Osteoblast (primary cell): ENCODE measurements at regions not wholly inside any gene's neighbourhood (a gene's known extent, or its start where the extent isn't known, plus 50 kb on each side); places are given as distances from the start of the nearest gene placed in this dataset.

ENCODE experiments used
- DNase-seq: peaks from one replicate; pipeline ENCODE4 v3.0.0; 2011; ENCODE audit warnings: low spot score, mixed read lengths; ENCODE audit not compliant: insufficient read length; ENCODE audit errors: missing footprints
- H2AFZ ChIP-seq: 2 replicates; pipeline ENCODE4 v1.6.0; 2011; ENCODE audit warnings: mild to moderate bottlenecking, low read length
- H3K27ac ChIP-seq: 2 replicates; pipeline ENCODE4 v1.5.1; 2011; ENCODE audit warnings: mild to moderate bottlenecking, low read depth, low read length, moderate library complexity
- H3K27me3 ChIP-seq: 2 replicates; pipeline ENCODE4 v1.6.0; 2012; ENCODE audit warnings: mild to moderate bottlenecking, control low read depth, inconsistent platforms, low read length, moderate library complexity; ENCODE audit not compliant: insufficient read depth
- H3K36me3 ChIP-seq: 2 replicates; pipeline ENCODE4 v1.5.1; 2011; ENCODE audit warnings: mild to moderate bottlenecking, low read length, control low read depth, moderate library complexity; ENCODE audit not compliant: insufficient read depth
- H3K4me1 ChIP-seq: 2 replicates; pipeline ENCODE4 v1.5.1; 2011; ENCODE audit warnings: mild to moderate bottlenecking, low read length, control low read depth, moderate library complexity; ENCODE audit not compliant: insufficient read depth
- H3K4me2 ChIP-seq: 2 replicates; pipeline ENCODE4 v1.6.0; 2011; ENCODE audit warnings: mild to moderate bottlenecking, low read length; ENCODE audit not compliant: insufficient read depth
- H3K4me3 ChIP-seq: fragments of 200-600 bp; sonication (generic); 3 replicates; pipeline ENCODE4 v1.5.1; 2012; ENCODE audit warnings: mild to moderate bottlenecking, low read length, inconsistent platforms; ENCODE audit not compliant: insufficient read depth
- H3K79me2 ChIP-seq: 2 replicates; pipeline ENCODE4 v1.6.0; 2012; ENCODE audit warnings: mild to moderate bottlenecking, low read length, control low read depth, inconsistent platforms; ENCODE audit not compliant: insufficient read depth
- H3K9me3 ChIP-seq: 2 replicates; pipeline ENCODE4 v1.5.1; 2011; ENCODE audit warnings: low read depth, low read length, control low read depth
- H4K20me1 ChIP-seq: 2 replicates; pipeline ENCODE4 v1.6.0; 2012; ENCODE audit warnings: mild to moderate bottlenecking, low read length, control low read depth; ENCODE audit not compliant: insufficient read depth
- CTCF ChIP-seq: IDR thresholded peaks from 2 replicates; pipeline ENCODE4 v1.5.1; 2011; ENCODE audit warnings: mild to moderate bottlenecking, low read depth, low read length, moderate library complexity; ENCODE audit errors: extremely low read depth

GRCh38 chr11:45023065-45023365 lies 72.3 kb upstream of the TP53I11 start:
- TF ChIP-seq CTCF: no peak
- no peaks in the 10 kb centered on the region for H3K36me3 ChIP-seq
- H3K4me2 ChIP-seq: peak overlapping the region; percentile 54
- H3K79me2 ChIP-seq: no peaks in the 10 kb centered on the region
- no peaks in the 10 kb centered on the region for H3K9me3 ChIP-seq
- H3K27ac ChIP-seq: peak overlapping the region; percentile 32
- H3K4me3 ChIP-seq: no peak overlapping the region
- H4K20me1 ChIP-seq: no peaks in the 10 kb centered on the region
- H2AFZ ChIP-seq: no peak overlapping the region
- H3K27me3 ChIP-seq: peaks cover 7% of the 10 kb centered on the region
- peaks cover 27% of the 10 kb centered on the region for H3K4me1 ChIP-seq
- no peak for DNase-seq

GRCh38 chr11:45024316-45024715 lies 73.6 kb upstream of the TP53I11 start:
- no peak for DNase-seq
- Histone ChIP-seq H3K79me2 (no peaks in the 10 kb centered on the region), H3K9me3 (no peaks in the 10 kb centered on the region), H3K27ac (no peak overlapping the region), H3K36me3 (no peaks in the 10 kb centered on the region), H3K4me1 (peaks cover 27% of the 10 kb centered on the region), H3K4me3 (no peak overlapping the region), H2AFZ (no peak overlapping the region), H4K20me1 (no peaks in the 10 kb centered on the region), H3K4me2 (no peak overlapping the region), H3K27me3 (peaks cover 17% of the 10 kb centered on the region)
- TF ChIP-seq CTCF: no peak

GRCh38 chr11:45024846-45025588 lies 74.3 kb upstream of the TP53I11 start:
- H3K79me2 ChIP-seq: no peaks in the 10 kb centered on the region
- peaks cover 24% of the 10 kb centered on the region for H3K27me3 ChIP-seq
- H3K27ac ChIP-seq: no peak overlapping the region
- no peak overlapping the region for H2AFZ ChIP-seq
- H3K36me3 ChIP-seq: no peaks in the 10 kb centered on the region
- TF ChIP-seq CTCF: no peak
- no peaks in the 10 kb centered on the region for H4K20me1 ChIP-seq
- no peak overlapping the region for H3K4me2 ChIP-seq
- no peak for DNase-seq
- H3K9me3 ChIP-seq: no peaks in the 10 kb centered on the region
- no peak overlapping the region for H3K4me3 ChIP-seq
- H3K4me1 ChIP-seq: peaks cover 27% of the 10 kb centered on the region

GRCh38 chr11:45025716-45026492 lies 75.2 kb upstream of the TP53I11 start:
- no peak for TF ChIP-seq CTCF
- Histone ChIP-seq H3K4me3 (no peak overlapping the region), H3K4me2 (no peak overlapping the region), H3K79me2 (no peaks in the 10 kb centered on the region), H2AFZ (no peak overlapping the region), H4K20me1 (no peaks in the 10 kb centered on the region), H3K27me3 (peaks cover 25% of the 10 kb centered on the region), H3K36me3 (no peaks in the 10 kb centered on the region), H3K4me1 (peaks cover 25% of the 10 kb centered on the region), H3K9me3 (no peaks in the 10 kb centered on the region), H3K27ac (no peak overlapping the region)
- DNase-seq: no peak
